ENCODE measurements at regions not wholly inside any gene's neighbourhood (a gene's known extent, or its start where the extent isn't known, plus 50 kb on each side); places are given as distances from the start of the nearest gene placed in this dataset.

DNA sequence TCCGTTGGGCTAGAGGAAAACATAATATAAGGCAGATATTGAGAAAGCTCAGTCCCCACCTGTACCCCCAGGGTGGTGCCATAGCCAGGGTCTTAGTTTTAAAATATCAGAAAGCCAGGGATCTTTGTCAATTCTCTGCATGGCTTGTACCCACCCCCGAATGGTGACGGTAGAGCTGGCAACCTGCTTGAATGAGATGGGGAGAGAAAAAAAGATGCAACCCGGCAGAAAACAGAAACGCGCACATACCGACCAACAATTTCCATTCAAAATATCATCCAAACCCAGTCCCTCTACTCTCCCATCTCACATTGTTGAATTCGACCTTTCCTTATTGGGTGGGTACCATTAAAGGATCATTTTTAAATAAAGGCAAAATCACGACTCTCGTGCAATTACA is 543.9 kb downstream of the MIAT start:
- Histone ChIP-seq H3K27me3 (ENCODE audit: control insufficient read depth, extremely low read depth, insufficient read depth, low read length) (no peaks in the 10 kb centered on the region), H3K9me1 (ENCODE audit: control insufficient read depth, extremely low read depth, insufficient read depth, low read length) (no peaks in the 10 kb centered on the region), H2AFZ (ENCODE audit: control insufficient read depth, low read length) (no peak overlapping the region), H3K36me3 (ENCODE audit: control insufficient read depth in 2 of 2, extremely low read depth in 1 of 2, insufficient read depth in 2 of 2, low read length in 2 of 2) (no peaks in the 10 kb centered on the region), H3K9ac (ENCODE audit: control insufficient read depth, extremely low read depth, insufficient read depth, low read length) (no peak overlapping the region), H3K4me3 (ENCODE audit: control insufficient read depth in 2 of 3, extremely low read depth in 1 of 3, insufficient read depth in 2 of 3, low read depth in 1 of 3, low read length in 3 of 3) (no peak overlapping the region), H3K4me2 (ENCODE audit: control insufficient read depth, extremely low read depth, insufficient read depth, low read depth, low read length) (no peak overlapping the region), H3K4me1 (ENCODE audit: control insufficient read depth, extremely low read depth, insufficient read depth, low read length) (peaks cover 25% of the 10 kb centered on the region), H4K20me1 (ENCODE audit: control insufficient read depth, extremely low read depth, insufficient read depth, low read length) (no peaks in the 10 kb centered on the region), H3K27ac (ENCODE audit: control insufficient read depth, insufficient read depth, low read length) (no peak overlapping the region), H3K9me3 (ENCODE audit: control insufficient read depth, low read depth, low read length) (no peaks in the 10 kb centered on the region), H3K79me2 (ENCODE audit: control insufficient read depth, insufficient read depth, low read length) (no peaks in the 10 kb centered on the region)
- TF ChIP-seq, protein P1, sequence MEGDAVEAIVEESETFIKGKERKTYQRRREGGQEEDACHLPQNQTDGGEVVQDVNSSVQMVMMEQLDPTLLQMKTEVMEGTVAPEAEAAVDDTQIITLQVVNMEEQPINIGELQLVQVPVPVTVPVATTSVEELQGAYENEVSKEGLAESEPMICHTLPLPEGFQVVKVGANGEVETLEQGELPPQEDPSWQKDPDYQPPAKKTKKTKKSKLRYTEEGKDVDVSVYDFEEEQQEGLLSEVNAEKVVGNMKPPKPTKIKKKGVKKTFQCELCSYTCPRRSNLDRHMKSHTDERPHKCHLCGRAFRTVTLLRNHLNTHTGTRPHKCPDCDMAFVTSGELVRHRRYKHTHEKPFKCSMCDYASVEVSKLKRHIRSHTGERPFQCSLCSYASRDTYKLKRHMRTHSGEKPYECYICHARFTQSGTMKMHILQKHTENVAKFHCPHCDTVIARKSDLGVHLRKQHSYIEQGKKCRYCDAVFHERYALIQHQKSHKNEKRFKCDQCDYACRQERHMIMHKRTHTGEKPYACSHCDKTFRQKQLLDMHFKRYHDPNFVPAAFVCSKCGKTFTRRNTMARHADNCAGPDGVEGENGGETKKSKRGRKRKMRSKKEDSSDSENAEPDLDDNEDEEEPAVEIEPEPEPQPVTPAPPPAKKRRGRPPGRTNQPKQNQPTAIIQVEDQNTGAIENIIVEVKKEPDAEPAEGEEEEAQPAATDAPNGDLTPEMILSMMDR (optimal IDR thresholded peaks at IDR 0.05 in 1 of 3, IDR thresholded peaks at IDR 0.05 in 1 of 3, conservative IDR thresholded peaks at IDR 0.05 in 1 of 3; ENCODE audit: extremely low read depth in 1 of 3, insufficient read depth in 2 of 3, low read length in 3 of 3) = no peak
- TF ChIP-seq EZH2 (IDR thresholded peaks at IDR 0.05; ENCODE audit: low read length) = no peak
- DNase-seq (ENCODE audit: low read depth, low spot score) = no peak
- dilution Hi-C loops (cut with MboI; ENCODE audit: extremely low pct_ligation_motif_present, low sequenced_read_pairs) = no loop called here
- FAIRE-seq = no peak

DNA sequence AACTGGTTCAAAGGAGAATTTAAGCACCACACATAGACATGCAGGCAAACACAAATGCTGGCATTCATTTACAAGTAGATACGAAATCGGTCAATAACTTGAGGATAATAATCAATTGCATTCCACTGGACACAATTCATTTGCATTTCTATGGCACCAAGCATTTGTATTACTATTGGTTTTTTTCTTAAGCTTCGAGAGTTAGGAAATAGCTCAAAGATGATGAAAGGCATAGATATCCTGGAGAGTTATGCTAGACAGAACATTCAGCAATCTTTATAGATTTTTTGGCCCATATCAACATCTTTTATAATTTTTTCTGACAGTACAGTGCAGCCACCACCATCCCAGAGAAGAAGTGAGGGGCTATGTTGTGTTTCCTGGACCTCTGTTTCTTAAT is 544.4 kb downstream of the MIAT start:
- FAIRE-seq = no peak
- Histone ChIP-seq H3K9me3 (ENCODE audit: control insufficient read depth, low read depth, low read length) (no peaks in the 10 kb centered on the region), H4K20me1 (ENCODE audit: control insufficient read depth, extremely low read depth, insufficient read depth, low read length) (no peaks in the 10 kb centered on the region), H3K36me3 (ENCODE audit: control insufficient read depth in 2 of 2, extremely low read depth in 1 of 2, insufficient read depth in 2 of 2, low read length in 2 of 2) (no peaks in the 10 kb centered on the region), H3K9me1 (ENCODE audit: control insufficient read depth, extremely low read depth, insufficient read depth, low read length) (no peaks in the 10 kb centered on the region), H3K4me2 (ENCODE audit: control insufficient read depth, extremely low read depth, insufficient read depth, low read depth, low read length) (peak overlapping the region; percentile 53), H3K4me3 (ENCODE audit: control insufficient read depth in 2 of 3, extremely low read depth in 1 of 3, insufficient read depth in 2 of 3, low read depth in 1 of 3, low read length in 3 of 3) (no peak overlapping the region), H3K79me2 (ENCODE audit: control insufficient read depth, insufficient read depth, low read length) (no peaks in the 10 kb centered on the region), H3K27ac (ENCODE audit: control insufficient read depth, insufficient read depth, low read length) (peak overlapping the region; percentile 51), H3K4me1 (ENCODE audit: control insufficient read depth, extremely low read depth, insufficient read depth, low read length) (peaks cover 30% of the 10 kb centered on the region), H2AFZ (ENCODE audit: control insufficient read depth, low read length) (no peak overlapping the region), H3K9ac (ENCODE audit: control insufficient read depth, extremely low read depth, insufficient read depth, low read length) (no peak overlapping the region), H3K27me3 (ENCODE audit: control insufficient read depth, extremely low read depth, insufficient read depth, low read length) (no peaks in the 10 kb centered on the region)
- DNase-seq (ENCODE audit: low read depth, low spot score) = no peak
- TF ChIP-seq, protein P1 (optimal IDR thresholded peaks at IDR 0.05 in 1 of 3, IDR thresholded peaks at IDR 0.05 in 1 of 3, conservative IDR thresholded peaks at IDR 0.05 in 1 of 3; ENCODE audit: extremely low read depth in 1 of 3, insufficient read depth in 2 of 3, low read length in 3 of 3) = no peak
- TF ChIP-seq EZH2 (IDR thresholded peaks at IDR 0.05; ENCODE audit: low read length) = no peak
- dilution Hi-C loops (cut with MboI; ENCODE audit: extremely low pct_ligation_motif_present, low sequenced_read_pairs) = no loop called here

Measured in keratinocyte (primary cell).